Neutrophil (primary cell): ENCODE measurements at regions not wholly inside any gene's neighbourhood (a gene's known extent, or its start where the extent isn't known, plus 50 kb on each side); places are given as distances from the start of the nearest gene placed in this dataset.

Source experiments
- H3K27ac ChIP-seq: fragments of 200-600 bp; sonication (generic); 2 replicates; pipeline ENCODE4 v1.5.1; 2016; ENCODE audit warnings: mild to moderate bottlenecking, moderate library complexity
- H3K27me3 ChIP-seq: fragments of 200-600 bp; sonication (generic); 2 replicates; pipeline ENCODE4 v1.6.0; 2016; ENCODE audit warnings: mild to moderate bottlenecking
- H3K36me3 ChIP-seq: fragments of 200-600 bp; sonication (generic); 2 replicates; pipeline ENCODE4 v1.5.1; 2017
- H3K4me1 ChIP-seq, 2 experiments: fragments of 200-600 bp in 1 of 2; sonication (generic) in 1 of 2; 1 replicate in 1 of 2; 2 replicates in 1 of 2; pipeline versions ENCODE4 v1.5.1 to v1.6.1; 2013 to 2016; ENCODE audit warnings: low read depth in 1 of 2, low read length in 1 of 2, mild to moderate bottlenecking in 1 of 2, moderate library complexity in 1 of 2; ENCODE audit not compliant: control insufficient read depth in 1 of 2, insufficient read depth in 1 of 2
- H3K4me3 ChIP-seq, 2 experiments: fragments of 200-600 bp in 1 of 2; sonication (generic) in 1 of 2; 1 replicate in 1 of 2; 2 replicates in 1 of 2; pipeline ENCODE4 v1.5.1; 2013 to 2016; ENCODE audit warnings: low read depth in 1 of 2, low read length in 1 of 2, mild to moderate bottlenecking in 1 of 2, moderate library complexity in 1 of 2
- H3K9me3 ChIP-seq: fragments of 200-600 bp; sonication (generic); 2 replicates; pipeline ENCODE4 v1.5.1; 2016
- CTCF ChIP-seq: fragments of 200-600 bp; sonication (generic); IDR thresholded peaks from 2 replicates; pipeline ENCODE4 v1.5.1; 2016; ENCODE audit warnings: antibody characterized with exemption

GRCh38 chr4:112910109-112910736, 139.2 kb upstream of the ANK2 start:
- Histone ChIP-seq H3K27ac (no peak overlapping the region), H3K4me3 (no peak overlapping the region), H3K4me1 (no peaks in the 10 kb centered on the region)

GRCh38 chr4:112916868-112917267, 132.6 kb upstream of the ANK2 start:
- H3K27me3 ChIP-seq: no peaks in the 10 kb centered on the region
- H3K9me3 ChIP-seq: no peaks in the 10 kb centered on the region
- no peak for TF ChIP-seq CTCF
- no peak overlapping the region for H3K4me3 ChIP-seq
- H3K27ac ChIP-seq: no peak overlapping the region
- no peaks in the 10 kb centered on the region for H3K36me3 ChIP-seq
- no peaks in the 10 kb centered on the region for H3K4me1 ChIP-seq

More at GRCh38 chr4:112910109-112910736, 139.2 kb upstream of the ANK2 start:
- H3K9me3 ChIP-seq: no peaks in the 10 kb centered on the region
- no peak for TF ChIP-seq CTCF
- no peaks in the 10 kb centered on the region for H3K36me3 ChIP-seq
- peaks cover 16% of the 10 kb centered on the region for H3K27me3 ChIP-seq

DNA sequence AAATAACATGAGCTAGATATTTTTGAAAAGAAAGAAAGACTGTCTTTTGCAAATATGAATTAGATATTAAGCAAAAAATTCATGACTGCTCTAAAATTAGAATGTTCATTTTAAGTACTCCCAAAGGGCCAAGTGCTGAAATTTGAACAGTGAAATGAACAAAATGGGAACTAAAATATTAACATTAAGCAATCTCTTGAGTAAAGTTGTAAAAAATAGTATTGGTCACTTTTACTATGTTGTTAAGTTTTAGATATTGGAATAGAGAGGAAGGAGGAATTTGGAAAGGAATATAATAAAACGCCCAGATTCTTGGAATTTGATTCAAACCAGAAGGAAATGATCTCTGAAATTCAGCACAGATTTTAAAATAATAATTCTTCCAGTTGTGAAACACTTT, 125.9 kb upstream of the ANK2 start:
- H3K36me3 ChIP-seq: no peaks in the 10 kb centered on the region
- TF ChIP-seq CTCF: no peak
- H3K9me3 ChIP-seq: no peaks in the 10 kb centered on the region
- no peaks in the 10 kb centered on the region for H3K4me1 ChIP-seq
- H3K27me3 ChIP-seq: no peaks in the 10 kb centered on the region
- H3K4me3 ChIP-seq: no peak overlapping the region
- H3K27ac ChIP-seq: no peak overlapping the region

- no peaks in the 10 kb centered on the region for H3K4me1 ChIP-seq
Measured at GRCh38 chr4:112926819-112927218, 122.6 kb upstream of the ANK2 start.

DNA sequence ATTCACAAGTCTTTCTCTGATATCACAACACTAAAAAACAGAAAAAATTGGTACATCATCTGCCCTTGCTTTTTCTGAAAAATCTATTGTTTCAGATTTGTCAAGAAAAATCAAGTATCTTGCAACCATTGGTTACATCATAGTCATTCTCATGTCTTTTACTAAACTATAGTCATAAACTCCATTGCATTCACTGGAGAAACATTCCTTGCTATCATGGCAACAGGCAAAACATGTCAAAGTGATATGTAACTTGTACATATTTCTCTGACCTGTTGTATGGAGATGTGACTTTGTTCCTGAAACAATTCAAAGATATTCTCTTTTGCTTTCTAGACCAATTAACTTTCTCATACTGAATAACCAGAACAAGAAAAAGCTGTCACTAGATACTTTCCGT, 121.9 kb upstream of the ANK2 start:
- Histone ChIP-seq H3K4me3 (no peak overlapping the region), H3K36me3 (no peaks in the 10 kb centered on the region), H3K9me3 (no peaks in the 10 kb centered on the region), H3K4me1 (no peaks in the 10 kb centered on the region), H3K27me3 (no peaks in the 10 kb centered on the region), H3K27ac (no peak overlapping the region)
- TF ChIP-seq CTCF: no peak

More at GRCh38 chr4:112926819-112927218, 122.6 kb upstream of the ANK2 start:
- H3K36me3 ChIP-seq: no peaks in the 10 kb centered on the region
- no peak overlapping the region for H3K27ac ChIP-seq
- no peak for TF ChIP-seq CTCF
- H3K9me3 ChIP-seq: no peaks in the 10 kb centered on the region
- H3K4me3 ChIP-seq: no peak overlapping the region
- no peaks in the 10 kb centered on the region for H3K27me3 ChIP-seq

DNA sequence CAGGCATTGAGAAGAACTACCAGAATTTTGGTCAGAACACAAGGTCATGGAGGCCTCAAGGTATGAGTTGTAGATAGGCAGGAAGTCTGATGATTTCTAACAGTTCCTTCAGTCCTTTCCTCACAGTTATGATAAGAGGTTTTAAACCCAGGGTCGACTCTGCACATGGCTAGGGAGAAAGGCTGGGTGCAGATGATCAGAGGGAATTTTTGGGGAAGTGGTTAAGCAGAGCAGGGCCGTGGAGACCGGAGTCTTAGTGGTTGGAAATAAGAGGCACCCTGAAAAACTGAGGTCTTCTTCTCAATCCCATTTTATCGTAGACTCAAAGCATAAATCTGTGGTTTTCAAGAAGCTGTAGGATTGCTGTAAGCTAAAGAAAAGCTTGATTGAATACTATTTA, 118.5 kb upstream of the ANK2 start:
- no peaks in the 10 kb centered on the region for H3K4me1 ChIP-seq
- no peaks in the 10 kb centered on the region for H3K27me3 ChIP-seq
- H3K36me3 ChIP-seq: no peaks in the 10 kb centered on the region
- no peak overlapping the region for H3K27ac ChIP-seq
- no peaks in the 10 kb centered on the region for H3K9me3 ChIP-seq
- H3K4me3 ChIP-seq: no peak overlapping the region
- no peak for TF ChIP-seq CTCF
